ENCODE measurements at regions not wholly inside any gene's neighbourhood (a gene's known extent, or its start where the extent isn't known, plus 50 kb on each side); places are given as distances from the start of the nearest gene placed in this dataset.

DNA sequence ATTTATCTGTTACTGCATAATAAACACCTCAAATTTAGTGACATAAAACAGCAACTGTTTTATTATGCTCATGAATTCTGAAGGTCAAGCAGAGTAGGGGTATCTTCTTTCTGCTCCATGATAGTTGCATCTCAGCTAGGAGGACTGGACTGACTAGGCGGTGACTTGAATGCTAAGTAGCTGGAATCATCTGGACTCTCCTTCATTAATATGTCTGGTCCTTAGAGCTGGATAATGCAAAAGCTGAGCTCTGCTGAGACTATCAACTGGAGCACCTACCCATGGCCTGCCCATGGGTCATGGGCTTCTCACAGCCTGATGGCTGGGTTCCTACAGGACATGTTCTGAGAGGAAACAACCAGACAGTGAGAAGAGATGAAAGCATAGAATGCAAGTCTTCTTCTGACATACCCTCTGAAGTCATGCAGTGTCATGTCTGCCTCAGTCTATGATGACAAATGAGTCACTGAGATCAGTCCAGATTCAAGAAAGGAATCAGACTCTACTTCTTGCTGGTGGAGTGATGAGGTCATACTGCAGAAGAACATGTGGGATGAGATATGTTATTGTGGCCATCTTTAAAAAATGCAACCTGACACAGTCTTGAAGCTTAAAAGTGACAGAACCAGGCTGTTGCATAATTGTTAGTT lies 174.2 kb upstream of the OSR1 start:
- no peak overlapping the region for H3K27ac ChIP-seq
- 97 to 100% (median 100%) methylated on average over 1 of the region's 1 CpG for WGBS, 4 donors
- H3K4me3 ChIP-seq = no peak overlapping the region
- H3K4me1 ChIP-seq (replicated peaks in 1 of 2) = no peaks in the 10 kb centered on the region
- intact Hi-C loops (cut with DNase I) = no loop called here
- H3K9me3 ChIP-seq (replicated peaks in 1 of 3) = no peaks in the 10 kb centered on the region
- H3K36me3 ChIP-seq (replicated peaks in 1 of 2) = no peaks in the 10 kb centered on the region
- TF ChIP-seq, protein P1, sequence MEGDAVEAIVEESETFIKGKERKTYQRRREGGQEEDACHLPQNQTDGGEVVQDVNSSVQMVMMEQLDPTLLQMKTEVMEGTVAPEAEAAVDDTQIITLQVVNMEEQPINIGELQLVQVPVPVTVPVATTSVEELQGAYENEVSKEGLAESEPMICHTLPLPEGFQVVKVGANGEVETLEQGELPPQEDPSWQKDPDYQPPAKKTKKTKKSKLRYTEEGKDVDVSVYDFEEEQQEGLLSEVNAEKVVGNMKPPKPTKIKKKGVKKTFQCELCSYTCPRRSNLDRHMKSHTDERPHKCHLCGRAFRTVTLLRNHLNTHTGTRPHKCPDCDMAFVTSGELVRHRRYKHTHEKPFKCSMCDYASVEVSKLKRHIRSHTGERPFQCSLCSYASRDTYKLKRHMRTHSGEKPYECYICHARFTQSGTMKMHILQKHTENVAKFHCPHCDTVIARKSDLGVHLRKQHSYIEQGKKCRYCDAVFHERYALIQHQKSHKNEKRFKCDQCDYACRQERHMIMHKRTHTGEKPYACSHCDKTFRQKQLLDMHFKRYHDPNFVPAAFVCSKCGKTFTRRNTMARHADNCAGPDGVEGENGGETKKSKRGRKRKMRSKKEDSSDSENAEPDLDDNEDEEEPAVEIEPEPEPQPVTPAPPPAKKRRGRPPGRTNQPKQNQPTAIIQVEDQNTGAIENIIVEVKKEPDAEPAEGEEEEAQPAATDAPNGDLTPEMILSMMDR (IDR thresholded peaks at IDR 0.05) = no peak
- TF ChIP-seq POLR2A (IDR thresholded peaks at IDR 0.05) = no peak
- no peak for DNase-seq
- H3K27me3 ChIP-seq = no peaks in the 10 kb centered on the region

DNA sequence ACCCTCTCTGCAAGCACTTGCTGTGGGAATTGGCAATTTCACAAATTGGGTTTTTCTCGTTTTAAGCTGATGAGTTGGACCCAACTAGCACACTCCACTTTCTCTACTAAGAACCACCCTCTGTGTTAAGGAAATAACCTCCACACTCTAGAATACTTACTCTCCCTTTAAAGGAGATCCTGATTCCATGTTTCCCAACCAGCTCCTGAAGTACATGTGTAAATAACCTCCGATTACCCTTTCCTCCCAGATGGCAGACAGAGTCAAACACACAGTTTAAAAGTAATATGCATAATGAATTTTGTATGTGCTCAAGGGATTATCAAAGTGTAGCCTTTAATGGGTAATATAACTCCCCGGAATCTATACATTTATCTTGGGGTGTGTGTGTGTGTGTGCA lies 171.3 kb upstream of the OSR1 start:
- no peaks in the 10 kb centered on the region for H3K4me1 ChIP-seq (replicated peaks in 1 of 2)
- no peaks in the 10 kb centered on the region for H3K36me3 ChIP-seq (replicated peaks in 1 of 2)
- no peak for DNase-seq
- TF ChIP-seq POLR2A (IDR thresholded peaks at IDR 0.05) = no peak
- TF ChIP-seq, protein P1 (IDR thresholded peaks at IDR 0.05) = no peak
- WGBS, 4 donors = 43 to 80% (median 71%) methylated on average over 3 of the region's 3 CpGs
- H3K9me3 ChIP-seq (replicated peaks in 1 of 3) = no peaks in the 10 kb centered on the region
- H3K27me3 ChIP-seq = no peaks in the 10 kb centered on the region
- H3K4me3 ChIP-seq = no peak overlapping the region
- intact Hi-C loops (cut with DNase I) = no loop called here
- H3K27ac ChIP-seq = no peak overlapping the region

DNA sequence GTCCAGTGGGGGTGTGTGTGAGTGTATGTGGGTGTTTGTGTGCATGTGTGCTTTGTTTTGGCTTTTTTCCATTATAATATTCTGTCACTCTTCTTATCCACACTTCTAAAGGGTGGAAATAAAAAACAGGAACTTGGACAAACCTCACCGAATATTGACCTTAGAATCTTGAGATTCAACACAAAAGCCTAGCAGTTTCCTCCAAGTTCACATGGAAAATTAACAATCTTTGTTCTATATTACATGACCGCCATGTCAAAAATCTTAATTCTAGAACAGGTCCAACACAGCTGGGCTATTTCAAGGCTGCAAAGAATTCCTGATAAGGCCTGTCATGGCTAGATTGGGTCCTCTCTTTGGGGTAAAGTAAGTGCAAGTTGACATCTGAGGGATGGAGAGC lies 169.3 kb upstream of the OSR1 start:
- H3K36me3 ChIP-seq (replicated peaks in 1 of 2) = no peaks in the 10 kb centered on the region
- WGBS, 4 donors = 78 to 80% (median 79%) methylated on average over 2 of the region's 2 CpGs
- no peaks in the 10 kb centered on the region for H3K4me1 ChIP-seq (replicated peaks in 1 of 2)
- intact Hi-C loops (cut with DNase I) = no loop called here
- no peak for DNase-seq
- no peaks in the 10 kb centered on the region for H3K27me3 ChIP-seq
- H3K9me3 ChIP-seq (replicated peaks in 1 of 3) = no peaks in the 10 kb centered on the region
- H3K27ac ChIP-seq = no peak overlapping the region
- TF ChIP-seq POLR2A (IDR thresholded peaks at IDR 0.05) = no peak
- TF ChIP-seq, protein P1 (IDR thresholded peaks at IDR 0.05) = no peak
- H3K4me3 ChIP-seq = no peak overlapping the region

DNA sequence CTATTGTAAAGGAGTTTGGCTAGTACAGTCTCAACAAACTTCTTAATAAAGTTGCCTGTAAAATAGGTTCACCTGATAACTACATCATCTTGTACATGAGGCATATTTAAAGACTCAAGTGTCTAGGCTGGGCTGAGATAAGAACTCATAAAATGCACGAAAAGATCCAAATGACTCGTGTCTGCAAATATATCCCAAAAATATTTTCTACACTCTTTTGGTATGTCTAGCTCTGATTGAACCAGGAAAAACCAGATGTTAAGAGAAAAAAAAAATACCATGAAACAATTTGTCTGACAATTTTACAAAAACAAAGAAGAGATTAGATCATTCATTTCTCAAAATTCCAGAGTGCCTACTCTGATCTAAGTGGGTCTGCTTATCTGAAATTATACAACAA lies 166.9 kb upstream of the OSR1 start:
- H3K4me1 ChIP-seq (replicated peaks in 1 of 2) = no peaks in the 10 kb centered on the region
- no peaks in the 10 kb centered on the region for H3K9me3 ChIP-seq (replicated peaks in 1 of 3)
- WGBS, 4 donors = 57 to 66% (median 59%) methylated on average over 2 of the region's 2 CpGs
- no peaks in the 10 kb centered on the region for H3K27me3 ChIP-seq
- intact Hi-C loops (cut with DNase I) = no loop called here
- no peak for DNase-seq
- H3K4me3 ChIP-seq = no peak overlapping the region
- no peaks in the 10 kb centered on the region for H3K36me3 ChIP-seq (replicated peaks in 1 of 2)
- TF ChIP-seq, protein P1 (IDR thresholded peaks at IDR 0.05) = no peak
- TF ChIP-seq POLR2A (IDR thresholded peaks at IDR 0.05) = no peak
- no peak overlapping the region for H3K27ac ChIP-seq

Data from adrenal gland (tissue), 9 donors.